GM12864 (cell line): ENCODE measurements at regions not wholly inside any gene's neighbourhood (a gene's known extent, or its start where the extent isn't known, plus 50 kb on each side); places are given as distances from the start of the nearest gene placed in this dataset.

Experiments
- DNase-seq: peaks from one replicate; pipeline ENCODE4 v3.0.0-alpha.2; 2011; ENCODE audit warnings: low read depth
- H3K4me3 ChIP-seq: 2 replicates; pipeline ENCODE4 v1.5.1; 2011; ENCODE audit warnings: mild to moderate bottlenecking, low read depth, low read length, control low read depth
- TF ChIP-seq, protein P1 (sequence below): IDR thresholded peaks from 2 replicates; pipeline ENCODE4 v1.5.1; 2011; ENCODE audit warnings: low read depth, mild to moderate bottlenecking, moderate library complexity, low read length, control low read depth, inconsistent platforms; ENCODE audit errors: missing control alignments

DNA sequence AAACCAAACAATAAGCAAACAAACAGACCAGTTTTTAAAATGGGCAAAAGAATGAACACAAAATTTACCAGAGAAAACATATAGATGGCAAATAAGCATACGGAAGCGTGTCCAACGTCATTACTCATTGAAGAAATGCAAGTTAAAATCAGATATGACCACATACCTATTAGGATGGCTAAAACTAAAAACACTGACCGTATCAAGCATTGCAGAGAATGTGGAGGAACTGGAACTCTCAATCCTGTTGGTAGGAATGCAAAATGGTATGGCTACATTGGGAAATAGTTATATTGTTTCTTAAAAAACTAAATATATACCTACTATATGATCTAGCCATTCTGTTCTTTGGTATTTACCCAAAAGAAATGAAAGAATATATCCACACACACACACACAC, 129.4 kb upstream of the ACO1 start:
- TF ChIP-seq, protein P1, sequence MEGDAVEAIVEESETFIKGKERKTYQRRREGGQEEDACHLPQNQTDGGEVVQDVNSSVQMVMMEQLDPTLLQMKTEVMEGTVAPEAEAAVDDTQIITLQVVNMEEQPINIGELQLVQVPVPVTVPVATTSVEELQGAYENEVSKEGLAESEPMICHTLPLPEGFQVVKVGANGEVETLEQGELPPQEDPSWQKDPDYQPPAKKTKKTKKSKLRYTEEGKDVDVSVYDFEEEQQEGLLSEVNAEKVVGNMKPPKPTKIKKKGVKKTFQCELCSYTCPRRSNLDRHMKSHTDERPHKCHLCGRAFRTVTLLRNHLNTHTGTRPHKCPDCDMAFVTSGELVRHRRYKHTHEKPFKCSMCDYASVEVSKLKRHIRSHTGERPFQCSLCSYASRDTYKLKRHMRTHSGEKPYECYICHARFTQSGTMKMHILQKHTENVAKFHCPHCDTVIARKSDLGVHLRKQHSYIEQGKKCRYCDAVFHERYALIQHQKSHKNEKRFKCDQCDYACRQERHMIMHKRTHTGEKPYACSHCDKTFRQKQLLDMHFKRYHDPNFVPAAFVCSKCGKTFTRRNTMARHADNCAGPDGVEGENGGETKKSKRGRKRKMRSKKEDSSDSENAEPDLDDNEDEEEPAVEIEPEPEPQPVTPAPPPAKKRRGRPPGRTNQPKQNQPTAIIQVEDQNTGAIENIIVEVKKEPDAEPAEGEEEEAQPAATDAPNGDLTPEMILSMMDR = no peak

GRCh38 chr9:32258482-32258881, 126.0 kb upstream of the ACO1 start:
- no peak for DNase-seq
- TF ChIP-seq, protein P1 = no peak
- no peak overlapping the region for H3K4me3 ChIP-seq

More for the DNA sequence above, 129.4 kb upstream of the ACO1 start:
- no peak for DNase-seq
- H3K4me3 ChIP-seq = no peak overlapping the region

GRCh38 chr9:32260151-32260862, 124.1 kb upstream of the ACO1 start:
- TF ChIP-seq, protein P1 = no peak
- DNase-seq = no peak
- no peak overlapping the region for H3K4me3 ChIP-seq

DNA sequence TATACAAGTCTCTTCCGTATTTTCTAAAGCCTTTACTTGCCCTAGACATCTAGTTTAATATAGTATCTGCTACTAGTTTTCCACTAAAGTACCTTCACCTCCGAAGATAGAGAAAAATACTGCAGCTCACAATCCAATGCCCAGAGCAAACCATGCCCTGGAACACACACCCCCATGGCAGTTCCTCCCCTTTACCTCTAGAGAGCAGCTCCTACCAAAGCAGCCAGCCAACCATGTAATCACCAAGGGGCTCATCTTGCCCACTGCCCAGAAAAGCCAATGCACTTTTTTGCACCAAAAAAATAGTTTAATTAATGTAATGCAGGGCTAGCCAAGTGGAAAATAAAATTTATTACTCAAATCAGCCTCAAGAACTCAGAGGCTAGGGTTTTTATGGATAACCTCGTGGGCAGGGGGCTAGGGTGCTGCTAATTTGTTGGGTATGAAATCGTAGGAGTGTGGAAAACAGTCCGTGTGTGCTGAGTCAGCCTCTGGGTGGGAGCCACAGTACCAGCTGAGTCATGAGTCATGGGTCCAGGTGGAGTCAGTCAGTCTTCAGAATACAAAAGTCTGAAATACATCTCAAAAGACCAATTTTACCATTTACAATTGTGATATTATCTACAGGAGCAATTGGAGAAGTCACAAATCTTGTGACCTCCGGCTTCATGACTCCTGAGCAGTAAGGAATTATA, 120.1 kb upstream of the ACO1 start:
- DNase-seq = no peak
- TF ChIP-seq, protein P1 = no peak
- no peak overlapping the region for H3K4me3 ChIP-seq

- no peak for DNase-seq
- TF ChIP-seq, protein P1 = no peak
- H3K4me3 ChIP-seq = no peak overlapping the region
Observed at GRCh38 chr9:32265037-32265436, 119.4 kb upstream of the ACO1 start.

DNA sequence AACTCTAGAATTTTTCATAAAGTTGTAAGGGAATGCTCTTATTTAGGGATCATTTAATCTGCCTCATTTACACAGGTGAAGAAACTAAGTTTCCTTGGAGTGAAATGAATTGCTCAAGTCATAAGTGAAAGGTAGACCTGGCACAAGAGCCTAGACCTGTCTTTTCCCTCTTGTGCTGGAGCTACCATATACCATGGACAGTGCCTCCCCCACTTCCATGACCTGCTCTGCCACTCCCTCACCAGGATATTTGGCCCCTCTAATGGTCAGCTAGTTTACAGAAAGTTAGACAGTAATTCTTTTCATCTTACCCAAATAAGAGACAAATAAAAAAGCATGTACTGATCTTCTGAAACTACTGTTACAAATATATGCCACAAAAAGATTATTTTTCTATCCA, 105.5 kb upstream of the ACO1 start:
- no peak overlapping the region for H3K4me3 ChIP-seq
- no peak for DNase-seq
- TF ChIP-seq, protein P1 = no peak
